H1 (cell line): ENCODE measurements at regions not wholly inside any gene's neighbourhood (a gene's known extent, or its start where the extent isn't known, plus 50 kb on each side); places are given as distances from the start of the nearest gene placed in this dataset.

ENCODE experiments used
- CEBPB ChIP-seq: IDR thresholded peaks from 2 replicates; pipeline ENCODE4 v1.6.1; 2012; ENCODE audit warnings: low read depth, low read length
- CHD7 ChIP-seq: fragments of 300-600 bp; sonication (generic); IDR thresholded peaks from 2 replicates; pipeline ENCODE4 v1.7.1; 2012; ENCODE audit warnings: low read length, moderate library complexity, mild to moderate bottlenecking, inconsistent platforms; ENCODE audit not compliant: insufficient replicate concordance
- FOSL1 ChIP-seq: IDR thresholded peaks from 2 replicates; pipeline ENCODE4 v1.6.1; 2011; ENCODE audit warnings: mild to moderate bottlenecking, low read depth, low read length, moderate library complexity; ENCODE audit not compliant: insufficient read depth
- MAFK ChIP-seq: IDR thresholded peaks from 2 replicates; pipeline ENCODE4 v1.6.1; 2012; ENCODE audit warnings: low read depth, mild to moderate bottlenecking, improper control_type of control experiment, low read length
- POU5F1 ChIP-seq: IDR thresholded peaks from 2 replicates; pipeline ENCODE4 v1.6.1; 2011; ENCODE audit warnings: low read depth, mild to moderate bottlenecking, low read length, moderate library complexity
- RFX5 ChIP-seq: IDR thresholded peaks from 2 replicates; pipeline ENCODE4 v1.6.1; 2011; ENCODE audit warnings: low read depth, low read length, improper control_type of control experiment, borderline replicate concordance
- SP4 ChIP-seq: IDR thresholded peaks from 2 replicates; pipeline ENCODE4 v1.6.1; 2012; ENCODE audit warnings: low read length, inconsistent platforms
- SRF ChIP-seq: IDR thresholded peaks from 2 replicates; pipeline ENCODE4 v1.6.1; 2011; ENCODE audit warnings: mild to moderate bottlenecking, low read depth, low read length, moderate library complexity
- TF ChIP-seq, protein P1 (sequence below): IDR thresholded peaks from 2 replicates; pipeline ENCODE4 v1.6.1; 2011; ENCODE audit warnings: low read depth, mild to moderate bottlenecking, low read length; ENCODE audit not compliant: insufficient read depth

DNA sequence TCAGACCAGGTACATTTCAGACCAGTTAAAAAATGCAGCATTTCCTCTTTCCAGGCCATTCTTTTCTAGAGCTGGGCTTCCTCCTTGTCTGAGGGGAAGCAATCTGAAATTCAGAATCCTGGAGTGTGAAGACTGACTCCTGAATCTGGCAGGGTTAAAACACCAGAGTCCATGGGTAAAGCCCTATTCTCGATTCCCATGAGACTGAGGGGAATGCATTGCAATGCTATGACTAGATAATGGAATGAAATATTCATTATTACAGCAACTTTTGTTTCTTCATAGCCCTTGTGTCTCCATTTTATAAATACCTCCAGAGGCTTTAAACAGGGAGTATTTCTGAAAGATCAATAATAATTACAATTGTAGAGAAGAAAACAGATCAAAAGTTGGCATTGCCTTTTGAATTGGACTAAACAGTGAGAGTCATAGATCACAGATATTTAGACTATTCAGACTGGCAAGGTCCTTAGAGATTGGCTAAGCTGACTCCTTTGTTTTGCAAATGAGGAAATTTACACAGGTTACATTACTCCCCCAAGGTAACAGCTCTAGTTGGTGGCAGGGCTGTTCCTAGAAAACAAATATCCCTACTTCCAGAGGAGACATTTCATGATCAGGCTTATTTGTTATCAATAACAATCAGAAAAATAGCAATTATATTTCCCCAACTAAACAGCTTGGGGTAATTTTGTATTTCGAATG lies 632.6 kb upstream of the KIRREL3 start (continued):
- TF ChIP-seq SP4 (no peak), MAFK (no peak), POU5F1 (no peak), FOSL1 (no peak), SRF (no peak), CHD7 (no peak), CEBPB (no peak), RFX5 (no peak)
- TF ChIP-seq, protein P1, sequence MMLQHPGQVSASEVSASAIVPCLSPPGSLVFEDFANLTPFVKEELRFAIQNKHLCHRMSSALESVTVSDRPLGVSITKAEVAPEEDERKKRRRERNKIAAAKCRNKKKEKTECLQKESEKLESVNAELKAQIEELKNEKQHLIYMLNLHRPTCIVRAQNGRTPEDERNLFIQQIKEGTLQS: no peak
- TF ChIP-seq, all 59 proteins: peak for 0
